HG03196 (cell line): ENCODE measurements at regions not wholly inside any gene's neighbourhood (a gene's known extent, or its start where the extent isn't known, plus 50 kb on each side); places are given as distances from the start of the nearest gene placed in this dataset.

Experiments used
- ATAC-seq: cut with Tn5 transposase; IDR thresholded peaks from one replicate; pipeline ENCODE4 v1.9.1; 2021; ENCODE audit not compliant: unreplicated experiment

GRCh38 chr2:15076668-15077067 is 444.2 kb downstream of the LRATD1 start:
- ATAC-seq, result no peak

GRCh38 chr2:15081356-15081755 is 448.8 kb downstream of the LRATD1 start:
- no peak for ATAC-seq

- no peak for ATAC-seq
These were observed 449.9 kb downstream of the LRATD1 start for GRCh38 chr2:15082105-15083058.

GRCh38 chr2:15084826-15085489 is 452.4 kb downstream of the LRATD1 start:
- ATAC-seq, result no peak

GRCh38 chr2:15092181-15092580 is 459.7 kb downstream of the LRATD1 start:
- ATAC-seq, result no peak

- no peak for ATAC-seq
These were observed 460.2 kb downstream of the LRATD1 start for GRCh38 chr2:15092691-15093090.

GRCh38 chr2:15094161-15094560 is 461.6 kb downstream of the LRATD1 start:
- ATAC-seq, result no peak

- no peak for ATAC-seq
These were observed 464.3 kb downstream of the NBAS start for GRCh38 chr2:15096873-15097272.

GRCh38 chr2:15107137-15107536 is 454.0 kb downstream of the NBAS start:
- no peak for ATAC-seq

- no peak for ATAC-seq
These were observed 449.4 kb downstream of the NBAS start for GRCh38 chr2:15111718-15112117.

- ATAC-seq, result no peak
These were observed 448.9 kb downstream of the NBAS start for GRCh38 chr2:15112216-15112615.

GRCh38 chr2:15115776-15116175 is 445.4 kb downstream of the NBAS start:
- ATAC-seq, result no peak

GRCh38 chr2:15116830-15117229 is 444.3 kb downstream of the NBAS start:
- no peak for ATAC-seq
